SH-SY5Y (cell line): ENCODE measurements at regions not wholly inside any gene's neighbourhood (a gene's known extent, or its start where the extent isn't known, plus 50 kb on each side); places are given as distances from the start of the nearest gene placed in this dataset.

Experiments used
- GATA2 ChIP-seq: IDR thresholded peaks from 2 replicates; pipeline ENCODE4 v1.6.1; 2011; ENCODE audit warnings: mild to moderate bottlenecking, low read depth, low read length
- GATA3 ChIP-seq: IDR thresholded peaks from 2 replicates; pipeline ENCODE4 v1.6.1; 2011; ENCODE audit warnings: low read depth, mild to moderate bottlenecking, low read length, moderate library complexity

GRCh38 chr4:57943682-57944081, 833.5 kb upstream of the IGFBP7 start:
- no peak for TF ChIP-seq GATA3
- TF ChIP-seq GATA2, result no peak
